Erythroblast (primary cell): ENCODE measurements at regions not wholly inside any gene's neighbourhood (a gene's known extent, or its start where the extent isn't known, plus 50 kb on each side); places are given as distances from the start of the nearest gene placed in this dataset.
A peak's percentile ranks its signal among the peaks of the same experiment; 100 is the strongest.

Experiments used
- DNase-seq, 2 experiments: peaks; one replicate each; lab custom pipeline; 2025; lab: John Stamatoyannopoulos, UW
- GATA1 ChIP-seq: IDR thresholded peaks from 2 replicates; pipeline ENCODE4 v1.6.1; 2011; ENCODE audit warnings: low read depth, mild to moderate bottlenecking, control low read depth, low read length, moderate library complexity
- POLR2A ChIP-seq: IDR thresholded peaks from 2 replicates; pipeline ENCODE4 v1.6.1; 2011; ENCODE audit warnings: mild to moderate bottlenecking, low read length

- no peak for DNase-seq
- TF ChIP-seq POLR2A: no peak
- TF ChIP-seq GATA1: no peak
Observed at GRCh38 chr13:80149736-80150135, 191.2 kb downstream of the SPRY2 start.

- no peak for TF ChIP-seq POLR2A
- no peak for TF ChIP-seq GATA1
- no peak for DNase-seq
Observed at GRCh38 chr13:80145171-80145690, 195.7 kb downstream of the SPRY2 start.

- TF ChIP-seq POLR2A (no peak), GATA1 (no peak)
- DNase-seq: no peak
Observed at GRCh38 chr13:80144493-80144892, 196.4 kb downstream of the SPRY2 start.

- no peak for DNase-seq
- TF ChIP-seq POLR2A: no peak
- no peak for TF ChIP-seq GATA1
Observed at GRCh38 chr13:80141123-80141849, 199.6 kb downstream of the SPRY2 start.

- TF ChIP-seq GATA1: no peak
- TF ChIP-seq POLR2A: no peak
- DNase-seq: no peak
Observed at GRCh38 chr13:80140685-80141084, 200.2 kb downstream of the SPRY2 start.

DNA sequence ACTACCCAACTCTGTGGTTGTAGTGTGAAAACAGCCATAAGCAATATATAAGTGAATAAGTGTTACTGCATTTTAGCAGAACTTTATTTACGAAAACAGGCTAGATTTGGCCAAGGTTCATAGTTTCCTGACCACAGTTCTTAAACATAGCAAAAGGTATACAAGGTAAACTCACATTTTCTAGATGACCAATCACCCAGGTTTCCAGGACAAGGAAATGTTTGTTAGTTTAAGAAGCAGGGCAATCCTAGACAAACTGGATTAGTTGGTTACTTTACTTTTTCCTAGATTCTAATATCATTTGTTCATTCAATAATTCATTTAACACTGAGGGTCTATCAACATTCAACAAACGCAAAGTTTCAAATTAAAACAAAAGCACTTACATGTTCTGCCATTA is 201.7 kb downstream of the SPRY2 start:
- no peak for DNase-seq
- TF ChIP-seq GATA1: no peak

- DNase-seq: no peak
- TF ChIP-seq POLR2A (no peak), GATA1 (no peak)
Observed at GRCh38 chr13:80137994-80138393, 202.9 kb downstream of the SPRY2 start.

GRCh38 chr13:80134346-80134745 is 206.6 kb downstream of the SPRY2 start:
- DNase-seq: no peak
- TF ChIP-seq GATA1 (no peak), POLR2A (no peak)

DNA sequence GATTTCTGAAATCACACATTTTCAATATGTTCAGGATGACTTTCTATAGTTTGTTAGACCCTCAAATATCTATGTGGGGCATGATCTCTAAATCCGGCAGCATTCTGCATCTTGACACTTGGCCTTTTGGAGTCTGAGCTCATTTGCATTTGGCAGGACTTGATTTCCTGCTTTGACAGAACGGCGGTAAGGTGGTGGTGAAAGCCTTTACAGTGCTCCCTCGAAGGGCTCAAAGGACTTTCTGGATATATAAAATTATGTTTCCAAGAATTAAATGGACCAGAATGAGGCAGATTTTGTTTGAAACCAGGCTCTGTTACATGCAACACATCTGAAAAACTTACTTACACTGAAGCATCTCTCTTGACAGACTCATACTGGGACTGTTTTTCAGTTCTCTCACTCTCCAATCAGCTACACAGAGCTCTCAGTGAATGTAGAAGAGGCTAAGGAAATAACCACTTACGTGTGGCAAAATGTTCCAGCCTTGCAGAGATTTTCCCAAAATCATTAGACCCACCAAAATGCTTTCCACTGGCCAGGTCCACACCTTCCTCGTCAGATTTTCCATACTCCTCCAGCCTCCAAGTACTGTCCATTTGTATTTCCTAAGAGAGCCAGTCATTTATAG is 207.2 kb downstream of the SPRY2 start:
- DNase-seq: no peak
- no peak for TF ChIP-seq GATA1
- TF ChIP-seq POLR2A: no peak

DNA sequence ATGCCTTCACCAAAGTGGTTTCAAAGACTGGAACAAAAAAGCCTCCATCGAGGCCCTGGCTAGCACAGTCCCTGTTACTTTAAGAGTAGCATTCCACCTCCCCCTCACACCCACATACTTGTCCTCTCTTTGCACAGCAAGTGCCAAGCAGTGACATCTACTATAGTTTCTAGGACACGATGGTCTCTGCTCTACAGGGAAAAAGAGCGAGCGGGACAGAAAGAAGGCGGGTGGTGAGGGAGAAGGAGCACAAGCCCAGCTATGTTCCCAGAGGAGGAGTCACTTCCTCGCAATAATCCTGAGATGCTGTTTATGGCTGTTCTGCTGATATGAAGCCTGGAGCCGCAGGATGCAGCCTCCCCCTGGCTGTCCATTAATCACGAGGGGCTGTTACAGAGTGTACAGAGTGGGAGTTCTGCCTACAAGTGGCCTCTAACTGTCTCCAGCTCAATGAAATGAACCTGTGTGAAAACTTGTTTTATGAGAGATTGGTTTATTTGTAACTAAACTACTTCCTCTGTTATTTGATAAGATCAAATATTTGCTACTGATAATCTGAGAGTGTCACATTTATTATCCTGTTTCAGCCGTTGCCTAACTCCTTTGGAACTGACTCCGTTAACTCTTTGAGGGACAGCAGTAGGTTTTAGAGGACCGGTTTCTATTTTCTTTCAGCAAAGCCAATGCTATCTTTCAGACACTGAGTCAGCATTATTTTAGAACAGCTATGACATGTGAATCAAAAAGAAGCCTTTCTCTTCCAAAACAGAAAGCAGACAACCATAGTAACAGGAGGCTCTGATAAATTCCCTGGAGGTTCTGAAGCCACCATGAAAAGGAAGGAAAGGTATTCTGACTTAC is 208.0 kb downstream of the SPRY2 start:
- TF ChIP-seq GATA1 (no peak), POLR2A (no peak)
- peak; percentile 15 to 24 for DNase-seq

DNA sequence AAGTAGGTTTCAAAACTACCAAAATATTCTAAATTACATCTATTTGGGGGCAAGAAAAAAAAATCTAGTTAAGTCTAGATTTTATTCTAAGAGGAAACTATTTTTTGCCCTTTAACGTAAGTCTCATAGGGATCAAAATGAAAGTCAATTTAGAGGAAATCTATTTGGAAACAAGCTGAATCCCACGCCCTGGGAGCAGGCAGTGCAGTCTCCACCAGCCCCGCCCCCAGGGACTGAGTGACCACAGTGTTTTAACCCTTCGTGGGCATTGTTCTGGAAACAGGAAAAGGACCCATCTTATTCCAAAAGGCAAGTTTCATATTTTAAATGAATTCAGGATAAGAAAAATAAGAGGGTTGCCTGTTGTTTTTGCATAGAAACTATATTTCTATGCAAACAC is 209.7 kb downstream of the SPRY2 start:
- TF ChIP-seq POLR2A (no peak), GATA1 (no peak)
- no peak for DNase-seq

GRCh38 chr13:80126389-80127068 is 214.4 kb downstream of the SPRY2 start:
- TF ChIP-seq POLR2A: no peak
- no peak for TF ChIP-seq GATA1
- DNase-seq: no peak

DNA sequence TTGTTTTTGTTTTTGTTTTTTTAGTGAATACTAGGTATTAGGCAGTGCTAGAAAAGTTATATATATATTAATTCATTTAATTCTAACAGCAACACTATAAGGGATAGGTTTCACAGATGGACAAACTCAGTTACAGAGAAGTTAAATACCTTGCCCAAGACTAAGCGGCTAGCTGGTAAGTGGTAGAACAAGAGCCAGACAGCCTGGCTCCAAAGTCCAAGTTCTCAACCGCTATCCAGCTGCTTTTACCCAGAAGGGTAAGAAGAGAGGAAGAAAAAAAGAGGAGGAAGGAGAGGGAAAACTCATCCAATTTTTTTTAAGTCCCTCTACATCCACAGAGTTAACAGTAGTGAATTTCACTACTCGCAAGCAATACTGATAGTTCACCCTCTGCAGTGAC is 217.0 kb downstream of the SPRY2 start:
- no peak for TF ChIP-seq GATA1
- no peak for TF ChIP-seq POLR2A
- no peak for DNase-seq
